Spleen (tissue), 11 donors: ENCODE measurements at regions not wholly inside any gene's neighbourhood (a gene's known extent, or its start where the extent isn't known, plus 50 kb on each side); places are given as distances from the start of the nearest gene placed in this dataset.

Source experiments
- DNase-seq: peaks from one replicate; pipeline ENCODE4 v3.0.0-alpha.2; 2020
- H3K27ac ChIP-seq, 8 donors: fragments of 200-600 bp; sonication (generic) in 7 of 8; 1 replicate in 4 of 8; 2 replicates in 4 of 8; pipeline versions ENCODE4 v1.5.0 to v1.8.0; 2016 to 2021; ENCODE audit warnings: inconsistent platforms in 4 of 8, mild to moderate bottlenecking in 4 of 8, moderate library complexity in 1 of 8
- H3K27me3 ChIP-seq, 7 donors: fragments of 200-600 bp; sonication (generic) in 6 of 7; replicated peaks in 1 of 7; 1 replicate in 4 of 7; 2 replicates in 3 of 7; pipeline versions ENCODE4 v1.5.0 to v1.8.0; 2016 to 2021; ENCODE audit warnings: inconsistent platforms in 3 of 7, mild to moderate bottlenecking in 1 of 7
- H3K36me3 ChIP-seq, 6 donors: fragments of 200-600 bp; sonication (generic) in 5 of 6; 1 replicate in 4 of 6; 2 replicates in 2 of 6; pipeline versions ENCODE4 v1.5.0 to v1.8.0; 2016 to 2021; ENCODE audit warnings: inconsistent platforms in 2 of 6
- H3K4me1 ChIP-seq, 6 donors: fragments of 200-600 bp; sonication (generic) in 5 of 6; 1 replicate in 3 of 6; 2 replicates in 3 of 6; pipeline versions ENCODE4 v1.5.0 to v1.8.0; 2016 to 2021; ENCODE audit warnings: inconsistent platforms in 3 of 6
- H3K4me3 ChIP-seq, 8 donors: fragments of 200-600 bp; sonication (generic) in 7 of 8; 1 replicate in 4 of 8; 2 replicates in 4 of 8; pipeline versions ENCODE4 v1.5.0 to v1.8.0; 2016 to 2021; ENCODE audit warnings: inconsistent platforms in 4 of 8, mild to moderate bottlenecking in 4 of 8, moderate library complexity in 2 of 8
- H3K9me3 ChIP-seq, 8 donors: fragments of 200-600 bp; sonication (generic) in 7 of 8; 1 replicate in 4 of 8; 2 replicates in 4 of 8; pipeline versions ENCODE4 v1.5.0 to v1.8.0; 2016 to 2021; ENCODE audit warnings: inconsistent platforms in 4 of 8
- CTCF ChIP-seq, 11 experiments: fragments of 200-600 bp in 7 of 11; fragments of 450-650 bp in 4 of 11; sonication (generic) in 4 of 11; IDR thresholded peaks in 8 of 11; conservative IDR thresholded peaks in 3 of 11; 1 replicate in 7 of 11; 2 replicates in 4 of 11; pipeline versions ENCODE4 v1.4.0 to v1.8.0; 2016 to 2021; ENCODE audit warnings: antibody characterized with exemption in 11 of 11, inconsistent platforms in 4 of 11, mild to moderate bottlenecking in 1 of 11
- POLR2A ChIP-seq, 3 donors: fragments of 450-650 bp; IDR thresholded peaks; one replicate each; pipeline ENCODE4 v1.5.1; 2017; ENCODE audit warnings: antibody characterized with exemption in 3 of 3, mild to moderate bottlenecking in 1 of 3
- POLR2AphosphoS5 ChIP-seq, 3 donors: sonication (generic); formaldehyde crosslinking; IDR thresholded peaks; one replicate each; pipeline ENCODE4 v1.5.1; 2017; ENCODE audit warnings: antibody characterized with exemption in 3 of 3
- WGBS, 5 donors: extraction: QIAGEN DNeasy Blood & Tissue Kit in 3 of 5; methylation state at CpG; one replicate each; pipeline versions ENCODE4 v1.1.5 to v1.1.7; 2013 to 2018; 5-methylcytosine and 5-hydroxymethylcytosine counted together
- intact Hi-C: fragments of 100-400 bp; cut with DNase I; formaldehyde crosslinking; loops from one replicate; pipeline ENCODE4 v1.15.0; 2023; ENCODE audit warnings: low total_unique reads
- donor health status: healthy with polysubstance abuse.
- donor health status: DM: no; HTN: no; CAD: no; lungs with moderate emphysema.
- donor health status: DM: no; HTN: no; CAD: no.
- donor health status: Bipolar disorder and iron deficiency.
- donor health status: healthy.
- donor health status: DM: no; HTN: no; CAD: no.
- donor health status: DM: yes; HTN: yes; CAD: no.

- no peaks in the 10 kb centered on the region for H3K36me3 ChIP-seq
- no peaks in the 10 kb centered on the region for H3K27me3 ChIP-seq
- intact Hi-C loops: no loop called here
- peak overlapping the region in 1 of 8 donors; percentile 11 for H3K27ac ChIP-seq
- WGBS, 5 donors: 50 to 84% (median 78%) methylated on average over 2 of the region's 2 CpGs
- H3K4me1 ChIP-seq: no peaks in the 10 kb centered on the region
- TF ChIP-seq CTCF (IDR thresholded peaks at IDR 0.05 in 8 of 11, conservative IDR thresholded peaks at IDR 0.05 in 3 of 11) (no peak), POLR2AphosphoS5 (IDR thresholded peaks at IDR 0.05) (no peak), POLR2A (IDR thresholded peaks at IDR 0.05) (no peak)
- H3K4me3 ChIP-seq: no peak overlapping the region
- DNase-seq: no peak
- H3K9me3 ChIP-seq: no peaks in the 10 kb centered on the region
These were observed 109.3 kb upstream of the FZD8 start for GRCh38 chr10:35751347-35751746.

- no peaks in the 10 kb centered on the region for H3K36me3 ChIP-seq
- no peak overlapping the region for H3K4me3 ChIP-seq
- intact Hi-C loops: no loop called here
- TF ChIP-seq POLR2A (IDR thresholded peaks at IDR 0.05): no peak
- TF ChIP-seq POLR2AphosphoS5 (IDR thresholded peaks at IDR 0.05): no peak
- TF ChIP-seq CTCF (IDR thresholded peaks at IDR 0.05 in 8 of 11, conservative IDR thresholded peaks at IDR 0.05 in 3 of 11): no peak
- H3K9me3 ChIP-seq: no peaks in the 10 kb centered on the region
- DNase-seq: no peak
- no peaks in the 10 kb centered on the region for H3K27me3 ChIP-seq
- H3K27ac ChIP-seq: no peak overlapping the region
- 85 to 93% (median 87%) methylated on average over 6 of the region's 6 CpGs for WGBS, 5 donors
- H3K4me1 ChIP-seq: no peaks in the 10 kb centered on the region
These were observed 107.1 kb upstream of the FZD8 start for GRCh38 chr10:35749230-35749629.

- no peak for TF ChIP-seq CTCF (IDR thresholded peaks at IDR 0.05 in 8 of 11, conservative IDR thresholded peaks at IDR 0.05 in 3 of 11)
- no peak for TF ChIP-seq POLR2A (IDR thresholded peaks at IDR 0.05)
- TF ChIP-seq POLR2AphosphoS5 (IDR thresholded peaks at IDR 0.05): no peak
- DNase-seq: no peak
- Histone ChIP-seq H3K9me3 (no peaks in the 10 kb centered on the region), H3K27ac (no peak overlapping the region), H3K27me3 (no peaks in the 10 kb centered on the region), H3K4me1 (no peaks in the 10 kb centered on the region), H3K4me3 (no peak overlapping the region), H3K36me3 (no peaks in the 10 kb centered on the region)
- 87 to 95% (median 89%) methylated on average over 4 of the region's 4 CpGs for WGBS, 5 donors
- intact Hi-C loops: no loop called here
These were observed 103.7 kb upstream of the FZD8 start for GRCh38 chr10:35745617-35746403.

GRCh38 chr10:35743851-35744250 lies 101.8 kb upstream of the FZD8 start:
- TF ChIP-seq POLR2A (IDR thresholded peaks at IDR 0.05) (no peak), CTCF (IDR thresholded peaks at IDR 0.05 in 8 of 11, conservative IDR thresholded peaks at IDR 0.05 in 3 of 11) (no peak), POLR2AphosphoS5 (IDR thresholded peaks at IDR 0.05) (no peak)
- Histone ChIP-seq H3K27me3 (no peaks in the 10 kb centered on the region), H3K36me3 (no peaks in the 10 kb centered on the region), H3K27ac (no peak overlapping the region), H3K4me3 (no peak overlapping the region), H3K9me3 (no peaks in the 10 kb centered on the region), H3K4me1 (no peaks in the 10 kb centered on the region)
- WGBS, 5 donors: 94 to 99% (median 95%) methylated on average over 2 of the region's 2 CpGs
- no peak for DNase-seq
- intact Hi-C loops: no loop called here
